Esophagus squamous epithelium (tissue), 5 donors: ENCODE measurements at regions not wholly inside any gene's neighbourhood (a gene's known extent, or its start where the extent isn't known, plus 50 kb on each side); places are given as distances from the start of the nearest gene placed in this dataset.

Source experiments
- DNase-seq: peaks from one replicate; lab custom pipeline; 2025; lab: John Stamatoyannopoulos, UW
- H3K27ac ChIP-seq, 4 donors: fragments of 200-600 bp; sonication (generic); one replicate each; pipeline ENCODE4 v1.5.1; 2016 to 2019; ENCODE audit warnings: mild to moderate bottlenecking in 1 of 4
- H3K27me3 ChIP-seq, 4 donors: fragments of 200-600 bp; sonication (generic); 1 replicate in 3 of 4; 2 replicates in 1 of 4; pipeline versions ENCODE4 v1.5.1 to v1.6.0; 2017 to 2021; ENCODE audit warnings: antibody characterized with exemption in 1 of 4
- H3K36me3 ChIP-seq, 3 donors: fragments of 200-600 bp; sonication (generic); one replicate each; pipeline ENCODE4 v1.5.1; 2016 to 2019
- H3K4me1 ChIP-seq, 3 donors: fragments of 200-600 bp; sonication (generic); one replicate each; pipeline ENCODE4 v1.5.1; 2017 to 2019
- H3K4me3 ChIP-seq, 4 donors: fragments of 200-600 bp; sonication (generic); 1 replicate in 3 of 4; 2 replicates in 1 of 4; pipeline ENCODE4 v1.5.1; 2016 to 2019; ENCODE audit warnings: mild to moderate bottlenecking in 2 of 4, moderate library complexity in 1 of 4
- H3K9me3 ChIP-seq, 3 donors: fragments of 200-600 bp; sonication (generic); one replicate each; pipeline ENCODE4 v1.5.1; 2016 to 2019
- CTCF ChIP-seq, 6 experiments: fragments of 450-650 bp in 4 of 6; fragments of 200-600 bp in 2 of 6; sonication (generic) in 2 of 6; IDR thresholded peaks; one replicate each; pipeline ENCODE4 v1.5.1; 2016 to 2019; ENCODE audit warnings: antibody characterized with exemption in 6 of 6, mild to moderate bottlenecking in 4 of 6, moderate library complexity in 4 of 6
- POLR2A ChIP-seq, 4 donors: fragments of 450-650 bp; IDR thresholded peaks; one replicate each; pipeline ENCODE4 v1.6.1; 2017; ENCODE audit warnings: antibody characterized with exemption in 4 of 4, mild to moderate bottlenecking in 4 of 4, moderate library complexity in 3 of 4
- WGBS, 2 donors: methylation state at CpG; one replicate each; pipeline ENCODE4 v1.1.5; 2018; 5-methylcytosine and 5-hydroxymethylcytosine counted together
- intact Hi-C: fragments of 100-400 bp; cut with DNase I; formaldehyde crosslinking; loops from one replicate; pipeline ENCODE4 v1.15.0; 2022
- donor health status: DM: yes; HTN: yes; CAD: no.

GRCh38 chr1:5371270-5371669, 621.0 kb downstream of the NPHP4 start:
- peaks cover 0 to 10% (median 0%) of the 10 kb centered on the region in 3 donors for H3K9me3 ChIP-seq
- DNase-seq, result no peak
- intact Hi-C loops, result no loop called here
- H3K4me1 ChIP-seq, result peaks cover 0 to 11% (median 0%) of the 10 kb centered on the region in 3 donors
- peaks cover 0 to 63% (median 0%) of the 10 kb centered on the region in 4 donors for H3K27me3 ChIP-seq
- 84 to 92% methylated on average over 7 of the region's 7 CpGs for WGBS, 2 donors
- H3K36me3 ChIP-seq, result no peaks in the 10 kb centered on the region
- no peak overlapping the region for H3K4me3 ChIP-seq
- H3K27ac ChIP-seq, result no peak overlapping the region
- no peak for TF ChIP-seq POLR2A (IDR thresholded peaks at IDR 0.05)
- TF ChIP-seq CTCF (IDR thresholded peaks at IDR 0.05), result no peak

GRCh38 chr1:5370311-5370710, 621.9 kb downstream of the NPHP4 start:
- H3K27ac ChIP-seq, result no peak overlapping the region
- H3K36me3 ChIP-seq, result no peaks in the 10 kb centered on the region
- H3K4me3 ChIP-seq, result no peak overlapping the region
- TF ChIP-seq POLR2A (IDR thresholded peaks at IDR 0.05) (no peak), CTCF (IDR thresholded peaks at IDR 0.05) (peak in 1 of 6 experiments; percentile 25)
- intact Hi-C loops, result no loop called here
- H3K27me3 ChIP-seq, result peaks cover 0 to 72% (median 0%) of the 10 kb centered on the region in 4 donors
- WGBS, 2 donors, result 47 to 70% methylated on average over 3 of the region's 3 CpGs
- H3K9me3 ChIP-seq, result peaks cover 0 to 10% (median 0%) of the 10 kb centered on the region in 3 donors
- peaks cover 0 to 11% (median 0%) of the 10 kb centered on the region in 3 donors for H3K4me1 ChIP-seq
- no peak for DNase-seq

- intact Hi-C loops, result no loop called here
- peaks cover 0 to 83% (median 0%) of the 10 kb centered on the region in 4 donors for H3K27me3 ChIP-seq
- no peak overlapping the region for H3K4me3 ChIP-seq
- no peak for DNase-seq
- no peak for TF ChIP-seq POLR2A (IDR thresholded peaks at IDR 0.05)
- TF ChIP-seq CTCF (IDR thresholded peaks at IDR 0.05), result no peak
- H3K36me3 ChIP-seq, result no peaks in the 10 kb centered on the region
- 0 to 100% methylated on average over 1 of the region's 1 CpG for WGBS, 2 donors
- peaks cover 0 to 10% (median 0%) of the 10 kb centered on the region in 3 donors for H3K9me3 ChIP-seq
- no peak overlapping the region for H3K27ac ChIP-seq
- H3K4me1 ChIP-seq, result peaks cover 0 to 11% (median 0%) of the 10 kb centered on the region in 3 donors
Observed at GRCh38 chr1:5369223-5369622, 623.0 kb downstream of the NPHP4 start.

DNA sequence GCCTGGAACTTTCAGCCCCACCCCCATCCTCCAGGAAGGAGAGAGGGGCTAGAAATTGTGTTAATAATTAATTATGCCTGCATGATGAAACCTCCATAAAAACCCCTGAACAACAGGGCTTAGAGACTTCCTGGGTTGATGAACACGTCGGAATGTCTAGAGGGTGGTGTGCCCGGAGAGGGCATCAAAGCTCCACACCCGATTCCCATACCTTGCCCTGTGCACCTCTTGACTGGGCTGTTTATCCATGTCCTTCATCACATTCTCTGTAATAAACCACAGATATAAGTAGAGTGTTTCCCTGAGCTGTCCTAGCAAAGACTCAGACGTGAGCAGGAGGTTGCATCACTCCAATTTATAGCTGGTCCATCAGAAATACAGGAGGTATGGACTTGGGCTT, 624.0 kb downstream of the NPHP4 start:
- Histone ChIP-seq H3K27me3 (peaks cover 0 to 86% (median 0%) of the 10 kb centered on the region in 4 donors), H3K9me3 (peaks cover 0 to 5% (median 0%) of the 10 kb centered on the region in 3 donors), H3K4me3 (no peak overlapping the region), H3K36me3 (no peaks in the 10 kb centered on the region), H3K27ac (no peak overlapping the region), H3K4me1 (peaks cover 0 to 11% (median 0%) of the 10 kb centered on the region in 3 donors)
- no peak for TF ChIP-seq POLR2A (IDR thresholded peaks at IDR 0.05)
- TF ChIP-seq CTCF (IDR thresholded peaks at IDR 0.05), result no peak
- intact Hi-C loops, result no loop called here
- no peak for DNase-seq
- WGBS, 2 donors, result 56 to 82% methylated on average over 5 of the region's 5 CpGs

- no peak for DNase-seq
- Histone ChIP-seq H3K4me1 (peaks cover 0 to 11% (median 0%) of the 10 kb centered on the region in 3 donors), H3K9me3 (no peaks in the 10 kb centered on the region), H3K27me3 (peaks cover 0 to 85% (median 0%) of the 10 kb centered on the region in 4 donors), H3K4me3 (no peak overlapping the region), H3K36me3 (no peaks in the 10 kb centered on the region), H3K27ac (no peak overlapping the region)
- intact Hi-C loops, result no loop called here
- WGBS, 2 donors, result 88 to 98% methylated on average over 5 to 6 of the region's 6 CpGs
- TF ChIP-seq CTCF (IDR thresholded peaks at IDR 0.05) (no peak), POLR2A (IDR thresholded peaks at IDR 0.05) (no peak)
Observed at GRCh38 chr1:5367306-5367705, 624.9 kb downstream of the NPHP4 start.
